Adrenal gland (tissue), 9 donors: ENCODE measurements at regions not wholly inside any gene's neighbourhood (a gene's known extent, or its start where the extent isn't known, plus 50 kb on each side); places are given as distances from the start of the nearest gene placed in this dataset.

Experiments
- DNase-seq, 7 donors: peaks; one replicate each; pipeline ENCODE4 v3.0.0-alpha.2; 2019 to 2020
- H3K27ac ChIP-seq, 5 donors: fragments of 200-600 bp; sonication (generic) in 4 of 5; 1 replicate in 3 of 5; 2 replicates in 2 of 5; pipeline versions ENCODE4 v1.5.1 to v1.8.0; 2016 to 2020; ENCODE audit warnings: mild to moderate bottlenecking in 1 of 5
- H3K27me3 ChIP-seq: fragments of 200-600 bp; 2 replicates; pipeline ENCODE4 v1.8.0; 2021
- H3K36me3 ChIP-seq, 2 donors: fragments of 200-600 bp; replicated peaks in 1 of 2; 1 replicate in 1 of 2; 2 replicates in 1 of 2; pipeline versions ENCODE4 v1.5.1 to v1.8.0; 2018 to 2022
- H3K4me1 ChIP-seq, 2 donors: fragments of 200-600 bp; replicated peaks in 1 of 2; 1 replicate in 1 of 2; 2 replicates in 1 of 2; pipeline versions ENCODE4 v1.5.1 to v1.8.0; 2018 to 2021
- H3K4me3 ChIP-seq, 4 donors: fragments of 200-600 bp; sonication (generic) in 3 of 4; one replicate each; pipeline ENCODE4 v1.5.1; 2016 to 2018
- H3K9me3 ChIP-seq, 3 donors: fragments of 200-600 bp; sonication (generic) in 1 of 3; replicated peaks in 1 of 3; 1 replicate in 2 of 3; 2 replicates in 1 of 3; pipeline versions ENCODE4 v1.5.1 to v1.8.0; 2016 to 2021
- CTCF ChIP-seq, 6 experiments: fragments of 450-650 bp in 4 of 6; fragments of 200-600 bp in 2 of 6; sonication (generic) in 1 of 6; IDR thresholded peaks; 1 replicate in 5 of 6; 2 replicates in 1 of 6; pipeline versions ENCODE4 v1.5.1 to v1.8.0; 2016 to 2021; ENCODE audit warnings: antibody characterized with exemption in 6 of 6, mild to moderate bottlenecking in 2 of 6, moderate library complexity in 1 of 6
- POLR2A ChIP-seq, 2 donors: fragments of 450-650 bp; IDR thresholded peaks; one replicate each; pipeline ENCODE4 v1.6.1; 2017; ENCODE audit warnings: antibody characterized with exemption in 2 of 2, mild to moderate bottlenecking in 2 of 2, moderate library complexity in 1 of 2
- WGBS, 4 donors: extraction: QIAGEN DNeasy Blood & Tissue Kit in 2 of 4; methylation state at CpG; one replicate each; pipeline versions ENCODE4 v1.1.5 to v1.1.7; 2013 to 2017; 5-methylcytosine and 5-hydroxymethylcytosine counted together
- intact Hi-C, 2 donors: fragments of 100-400 bp; cut with DNase I; formaldehyde crosslinking; loops; one replicate each; pipeline versions ENCODE4 v1.14.1 to v1.15.0; 2022 to 2023
- donor health status: healthy with polysubstance abuse.
- donor health status: Bipolar disorder and iron deficiency.
- donor health status: DM: yes; HTN: yes; CAD: no.
- donor health status: DM: no; HTN: no; CAD: no.
- donor health status: DM: no; HTN: no; CAD: no.

GRCh38 chr3:132926098-132926497, 112.1 kb upstream of the TMEM108 start:
- intact Hi-C loops: no loop called here
- WGBS, 4 donors: 58 to 85% (median 74%) methylated on average over 1 to 2 of the region's 2 CpGs
- no peak overlapping the region for H3K27ac ChIP-seq

GRCh38 chr3:132925256-132925930, 112.8 kb upstream of the TMEM108 start:
- Histone ChIP-seq H3K36me3 (no peaks in the 10 kb centered on the region), H3K4me3 (no peak overlapping the region), H3K27ac (no peak overlapping the region), H3K9me3 (no peaks in the 10 kb centered on the region), H3K27me3 (no peaks in the 10 kb centered on the region), H3K4me1 (no peaks in the 10 kb centered on the region)
- TF ChIP-seq POLR2A (IDR thresholded peaks at IDR 0.05) (no peak), CTCF (IDR thresholded peaks at IDR 0.05) (no peak)
- DNase-seq: no peak
- intact Hi-C loops: no loop called here
- 87 to 91% (median 89%) methylated on average over 4 of the region's 4 CpGs for WGBS, 4 donors

More at GRCh38 chr3:132926098-132926497, 112.1 kb upstream of the TMEM108 start:
- Histone ChIP-seq H3K9me3 (no peaks in the 10 kb centered on the region), H3K27me3 (no peaks in the 10 kb centered on the region), H3K4me3 (no peak overlapping the region), H3K36me3 (no peaks in the 10 kb centered on the region), H3K4me1 (no peaks in the 10 kb centered on the region)
- no peak for DNase-seq
- TF ChIP-seq CTCF (IDR thresholded peaks at IDR 0.05) (no peak), POLR2A (IDR thresholded peaks at IDR 0.05) (no peak)

- TF ChIP-seq POLR2A (IDR thresholded peaks at IDR 0.05): no peak
- no peak for TF ChIP-seq CTCF (IDR thresholded peaks at IDR 0.05)
- DNase-seq: no peak
- 58 to 72% (median 65%) methylated on average over 1 of the region's 1 CpG for WGBS, 4 donors
Observed at GRCh38 chr3:132916096-132916495, 122.1 kb upstream of the TMEM108 start.

GRCh38 chr3:132912416-132912753, 125.8 kb upstream of the TMEM108 start:
- no peaks in the 10 kb centered on the region for H3K4me1 ChIP-seq
- H3K27ac ChIP-seq: no peak overlapping the region
- H3K36me3 ChIP-seq: no peaks in the 10 kb centered on the region
- no peaks in the 10 kb centered on the region for H3K27me3 ChIP-seq
- 75 to 99% (median 89%) methylated on average over 3 of the region's 3 CpGs for WGBS, 4 donors
- TF ChIP-seq POLR2A (IDR thresholded peaks at IDR 0.05): no peak
- no peak for TF ChIP-seq CTCF (IDR thresholded peaks at IDR 0.05)
- intact Hi-C loops: no loop called here
- no peaks in the 10 kb centered on the region for H3K9me3 ChIP-seq
- H3K4me3 ChIP-seq: no peak overlapping the region
- DNase-seq: peak in 1 of 7 donors; percentile 67

More at GRCh38 chr3:132916096-132916495, 122.1 kb upstream of the TMEM108 start:
- no peaks in the 10 kb centered on the region for H3K4me1 ChIP-seq
- intact Hi-C loops: no loop called here
- H3K36me3 ChIP-seq: no peaks in the 10 kb centered on the region
- H3K4me3 ChIP-seq: no peak overlapping the region
- no peak overlapping the region for H3K27ac ChIP-seq
- no peaks in the 10 kb centered on the region for H3K27me3 ChIP-seq
- H3K9me3 ChIP-seq: no peaks in the 10 kb centered on the region
